Epithelial cell of esophagus (primary cell): ENCODE measurements at regions not wholly inside any gene's neighbourhood (a gene's known extent, or its start where the extent isn't known, plus 50 kb on each side); places are given as distances from the start of the nearest gene placed in this dataset.

Source experiments
- DNase-seq: peaks from one replicate; pipeline ENCODE4 v3.0.0; 2010; ENCODE audit warnings: low read depth
- H3K4me3 ChIP-seq: 2 replicates; pipeline ENCODE4 v1.5.1; 2011; ENCODE audit warnings: mild to moderate bottlenecking, low read length, control low read depth
- TF ChIP-seq, protein P1 (sequence below): IDR thresholded peaks from 2 replicates; pipeline ENCODE4 v1.5.1; 2011; ENCODE audit warnings: low read depth, mild to moderate bottlenecking, low read length, control low read depth, inconsistent platforms; ENCODE audit not compliant: insufficient read depth; ENCODE audit errors: missing control alignments

DNA sequence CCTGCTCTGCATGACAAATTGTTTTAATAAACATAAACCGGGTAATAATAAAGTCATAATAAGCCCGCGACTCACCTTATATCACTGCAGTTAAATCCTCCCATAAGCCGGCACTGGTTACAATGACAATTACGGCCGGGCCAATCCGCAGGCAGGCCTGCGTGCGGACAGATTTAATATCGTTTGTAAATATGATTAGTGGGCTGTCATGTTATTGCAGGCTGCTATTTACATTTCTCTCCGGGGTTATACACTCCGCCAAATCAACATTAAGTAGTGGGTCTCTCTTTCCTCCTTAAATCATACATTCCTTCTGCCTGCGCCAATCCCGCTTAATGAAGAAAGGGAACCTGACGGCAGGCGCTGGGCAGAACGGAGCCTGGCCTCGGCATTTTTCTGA, 51.8 kb upstream of the LMO1 start:
- H3K4me3 ChIP-seq = no peak overlapping the region
- TF ChIP-seq, protein P1, sequence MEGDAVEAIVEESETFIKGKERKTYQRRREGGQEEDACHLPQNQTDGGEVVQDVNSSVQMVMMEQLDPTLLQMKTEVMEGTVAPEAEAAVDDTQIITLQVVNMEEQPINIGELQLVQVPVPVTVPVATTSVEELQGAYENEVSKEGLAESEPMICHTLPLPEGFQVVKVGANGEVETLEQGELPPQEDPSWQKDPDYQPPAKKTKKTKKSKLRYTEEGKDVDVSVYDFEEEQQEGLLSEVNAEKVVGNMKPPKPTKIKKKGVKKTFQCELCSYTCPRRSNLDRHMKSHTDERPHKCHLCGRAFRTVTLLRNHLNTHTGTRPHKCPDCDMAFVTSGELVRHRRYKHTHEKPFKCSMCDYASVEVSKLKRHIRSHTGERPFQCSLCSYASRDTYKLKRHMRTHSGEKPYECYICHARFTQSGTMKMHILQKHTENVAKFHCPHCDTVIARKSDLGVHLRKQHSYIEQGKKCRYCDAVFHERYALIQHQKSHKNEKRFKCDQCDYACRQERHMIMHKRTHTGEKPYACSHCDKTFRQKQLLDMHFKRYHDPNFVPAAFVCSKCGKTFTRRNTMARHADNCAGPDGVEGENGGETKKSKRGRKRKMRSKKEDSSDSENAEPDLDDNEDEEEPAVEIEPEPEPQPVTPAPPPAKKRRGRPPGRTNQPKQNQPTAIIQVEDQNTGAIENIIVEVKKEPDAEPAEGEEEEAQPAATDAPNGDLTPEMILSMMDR = no peak

DNA sequence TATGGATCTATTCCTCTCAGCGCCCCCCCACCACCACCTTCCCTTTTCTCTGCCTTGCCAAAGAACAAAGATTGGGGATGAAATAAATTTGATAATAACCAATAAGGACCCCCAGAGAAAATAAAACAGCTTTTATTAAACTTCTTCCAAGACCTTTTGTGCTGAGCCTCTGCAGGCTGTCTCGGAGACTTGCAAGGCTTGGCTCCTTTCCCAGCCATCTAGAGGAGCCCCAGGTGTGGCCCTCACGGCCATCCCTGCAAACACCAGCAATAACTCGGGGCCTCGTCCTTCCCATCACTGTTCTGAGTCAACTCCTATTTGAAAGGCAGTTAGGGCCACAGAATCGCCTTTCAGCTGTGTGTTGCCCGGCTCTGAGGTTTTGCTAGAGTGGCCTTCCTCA, 51.2 kb upstream of the LMO1 start:
- TF ChIP-seq, protein P1 = no peak
- no peak for DNase-seq

More for the DNA sequence above, 51.8 kb upstream of the LMO1 start:
- DNase-seq = no peak

DNA sequence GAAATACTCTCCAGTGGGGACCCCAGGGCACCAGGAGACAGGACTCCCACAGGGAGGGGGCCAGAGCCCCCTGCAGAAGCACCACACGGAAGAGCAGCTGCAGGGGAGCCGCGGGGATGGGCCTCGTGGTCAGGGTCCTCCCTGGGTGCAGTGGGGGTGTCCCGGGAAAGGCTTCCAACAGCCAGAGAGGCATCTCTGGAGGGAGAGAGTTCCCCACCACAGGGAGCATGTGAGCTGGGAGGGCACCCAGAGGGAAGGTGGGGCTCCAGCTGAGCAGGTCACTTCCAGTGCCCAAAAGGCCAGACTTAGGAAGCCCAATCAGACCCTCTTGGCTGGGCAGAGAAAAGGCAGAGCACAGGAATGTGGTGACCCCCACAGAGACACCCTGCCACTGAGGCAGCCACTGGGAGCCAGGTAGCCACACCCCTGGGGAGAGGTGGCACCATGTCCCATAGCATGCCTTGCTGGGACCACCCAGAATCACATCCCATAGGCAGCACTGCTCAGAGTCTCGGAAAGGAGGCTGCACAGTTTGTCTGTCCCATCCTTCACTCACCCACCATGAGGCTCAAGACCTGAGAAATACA, 49.9 kb upstream of the LMO1 start:
- no peak overlapping the region for H3K4me3 ChIP-seq
- DNase-seq = no peak
- TF ChIP-seq, protein P1 = no peak

More for the DNA sequence above, 51.2 kb upstream of the LMO1 start:
- H3K4me3 ChIP-seq = no peak overlapping the region
